Right lobe of liver (tissue), 4 donors: ENCODE measurements at regions not wholly inside any gene's neighbourhood (a gene's known extent, or its start where the extent isn't known, plus 50 kb on each side); places are given as distances from the start of the nearest gene placed in this dataset.

ENCODE experiments used
- CTCF ChIP-seq, 4 donors: fragments of 200-600 bp in 3 of 4; fragments of 450-650 bp in 1 of 4; IDR thresholded peaks; one replicate each; pipeline versions ENCODE4 v1.5.1 to v1.8.0; 2016 to 2022; ENCODE audit warnings: antibody characterized with exemption in 4 of 4, mild to moderate bottlenecking in 2 of 4
- POLR2A ChIP-seq: fragments of 450-650 bp; IDR thresholded peaks from one replicate; pipeline ENCODE4 v1.6.1; 2017; ENCODE audit warnings: antibody characterized with exemption, mild to moderate bottlenecking
- donor health status: DM: no; HTN: no; CAD: no.
- donor health status: DM: no; HTN: no; CAD: no.
- donor health status: DM: no; HTN: yes; CAD: no.

- TF ChIP-seq CTCF (IDR thresholded peaks at IDR 0.05) (no peak), POLR2A (no peak)
Observed at GRCh38 chr17:56018211-56018610, 135.1 kb upstream of the ANKFN1 start.
